ENCODE measurements at regions not wholly inside any gene's neighbourhood (a gene's known extent, or its start where the extent isn't known, plus 50 kb on each side); places are given as distances from the start of the nearest gene placed in this dataset.

- no peak for TF ChIP-seq CTCF (IDR thresholded peaks at IDR 0.05; ENCODE audit: low read depth, low read length)
- TF ChIP-seq EZH2phosphoT487 (IDR thresholded peaks at IDR 0.05; ENCODE audit: low read depth), result no peak
Measured at GRCh38 chr1:60569189-60569588, 495.6 kb upstream of the C1orf87 start.

Measured in OCI-LY3 (cell line).